Stomach (tissue), 8 donors: ENCODE measurements at regions not wholly inside any gene's neighbourhood (a gene's known extent, or its start where the extent isn't known, plus 50 kb on each side); places are given as distances from the start of the nearest gene placed in this dataset.

ENCODE experiments used
- DNase-seq, 2 donors: peaks; one replicate each; pipeline versions ENCODE4 v3.0.0 to v3.0.0-alpha.2; 2013 to 2019
- H3K27ac ChIP-seq, 5 donors: fragments of 200-600 bp in 4 of 5; sonication (generic) in 4 of 5; one replicate each; pipeline ENCODE4 v1.5.1; 2013 to 2019; ENCODE audit warnings: mild to moderate bottlenecking in 1 of 5, moderate library complexity in 1 of 5
- H3K27me3 ChIP-seq, 3 donors: fragments of 200-600 bp; sonication (generic); one replicate each; pipeline ENCODE4 v1.5.1; 2017 to 2019; ENCODE audit warnings: mixed run types in 1 of 3
- H3K36me3 ChIP-seq, 4 donors: fragments of 200-600 bp; sonication (generic); 1 replicate in 3 of 4; 2 replicates in 1 of 4; pipeline ENCODE4 v1.5.1; 2016 to 2019
- H3K4me1 ChIP-seq, 4 donors: fragments of 200-600 bp; sonication (generic); one replicate each; pipeline ENCODE4 v1.5.1; 2016 to 2019
- H3K4me3 ChIP-seq, 4 donors: fragments of 200-600 bp; sonication (generic) in 3 of 4; one replicate each; pipeline ENCODE4 v1.5.1; 2016 to 2019; ENCODE audit warnings: mild to moderate bottlenecking in 1 of 4
- H3K9me3 ChIP-seq, 4 donors: fragments of 200-600 bp; sonication (generic); one replicate each; pipeline ENCODE4 v1.5.1; 2016 to 2019
- CTCF ChIP-seq, 7 experiments: fragments of 450-650 bp in 4 of 7; fragments of 200-600 bp in 3 of 7; sonication (generic) in 3 of 7; IDR thresholded peaks; one replicate each; pipeline ENCODE4 v1.5.1; 2016 to 2019; ENCODE audit warnings: antibody characterized with exemption in 7 of 7, control low read depth in 2 of 7, mild to moderate bottlenecking in 1 of 7
- EP300 ChIP-seq: sonication (generic); formaldehyde crosslinking; IDR thresholded peaks from one replicate; pipeline ENCODE4 v1.6.1; 2017; ENCODE audit warnings: antibody characterized with exemption
- POLR2A ChIP-seq, 4 donors: fragments of 450-650 bp; IDR thresholded peaks; one replicate each; pipeline ENCODE4 v1.6.1; 2016; ENCODE audit warnings: antibody characterized with exemption in 4 of 4, control low read depth in 2 of 4, mild to moderate bottlenecking in 1 of 4, moderate library complexity in 1 of 4
- POLR2AphosphoS5 ChIP-seq, 3 donors: sonication (generic); formaldehyde crosslinking; IDR thresholded peaks; one replicate each; pipeline ENCODE4 v1.6.1; 2016; ENCODE audit warnings: antibody characterized with exemption in 3 of 3
- WGBS, 5 donors: extraction: QIAGEN DNeasy Blood & Tissue Kit in 3 of 5; methylation state at CpG; one replicate each; pipeline versions ENCODE4 v1.1.5 to v1.1.7; 2013 to 2018; 5-methylcytosine and 5-hydroxymethylcytosine counted together
- intact Hi-C: fragments of 100-400 bp; cut with DNase I; formaldehyde crosslinking; loops from one replicate; pipeline ENCODE4 v1.15.1; 2023; ENCODE audit warnings: low total_unique reads
- donor health status: healthy with polysubstance abuse.
- donor health status: Bipolar disorder and iron deficiency.
- donor health status: healthy.

- H3K9me3 ChIP-seq = no peaks in the 10 kb centered on the region
- H3K4me3 ChIP-seq = no peak overlapping the region
- no peaks in the 10 kb centered on the region for H3K36me3 ChIP-seq
- no peaks in the 10 kb centered on the region for H3K27me3 ChIP-seq
- H3K4me1 ChIP-seq = peaks cover 0 to 7% (median 0%) of the 10 kb centered on the region in 4 donors
- WGBS, 5 donors = 62 to 80% (median 73%) methylated on average over 3 of the region's 3 CpGs
- TF ChIP-seq POLR2AphosphoS5 (IDR thresholded peaks at IDR 0.05) (no peak), POLR2A (IDR thresholded peaks at IDR 0.05) (no peak), CTCF (IDR thresholded peaks at IDR 0.05) (no peak), EP300 (no peak)
- H3K27ac ChIP-seq = no peak overlapping the region
- DNase-seq = no peak
- intact Hi-C loops = no loop called here
Measured at GRCh38 chr3:150306083-150306482, 102.0 kb upstream of the TSC22D2 start.

DNA sequence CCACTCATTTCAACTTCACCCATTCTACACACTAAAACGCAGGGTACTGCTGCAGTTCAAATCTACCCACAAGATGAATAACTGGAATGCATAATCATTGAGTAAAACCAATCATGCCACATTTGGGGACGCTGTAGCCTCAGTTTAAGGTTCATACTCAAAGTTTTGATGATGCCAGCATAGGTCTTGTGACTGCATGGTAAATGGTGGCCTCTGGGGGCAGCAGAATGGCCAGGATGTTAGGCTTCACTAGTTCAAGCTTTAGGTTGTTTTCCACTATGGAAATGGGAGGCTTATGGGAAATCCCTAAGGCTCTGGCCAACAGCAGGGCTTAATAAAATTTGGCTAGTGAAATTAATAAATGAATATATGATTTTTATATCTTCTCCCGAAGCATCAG is 104.3 kb upstream of the TSC22D2 start:
- Histone ChIP-seq H3K27ac (no peak overlapping the region), H3K9me3 (no peaks in the 10 kb centered on the region), H3K4me1 (peaks cover 0 to 7% (median 0%) of the 10 kb centered on the region in 4 donors), H3K27me3 (no peaks in the 10 kb centered on the region), H3K4me3 (no peak overlapping the region), H3K36me3 (no peaks in the 10 kb centered on the region)
- 73 to 88% (median 86%) methylated on average over 3 of the region's 3 CpGs for WGBS, 5 donors
- TF ChIP-seq CTCF (IDR thresholded peaks at IDR 0.05) (peak in 2 of 7 experiments; percentile 4 to 7), POLR2A (IDR thresholded peaks at IDR 0.05) (no peak), EP300 (no peak), POLR2AphosphoS5 (IDR thresholded peaks at IDR 0.05) (no peak)
- no peak for DNase-seq
- intact Hi-C loops = no loop called here

DNA sequence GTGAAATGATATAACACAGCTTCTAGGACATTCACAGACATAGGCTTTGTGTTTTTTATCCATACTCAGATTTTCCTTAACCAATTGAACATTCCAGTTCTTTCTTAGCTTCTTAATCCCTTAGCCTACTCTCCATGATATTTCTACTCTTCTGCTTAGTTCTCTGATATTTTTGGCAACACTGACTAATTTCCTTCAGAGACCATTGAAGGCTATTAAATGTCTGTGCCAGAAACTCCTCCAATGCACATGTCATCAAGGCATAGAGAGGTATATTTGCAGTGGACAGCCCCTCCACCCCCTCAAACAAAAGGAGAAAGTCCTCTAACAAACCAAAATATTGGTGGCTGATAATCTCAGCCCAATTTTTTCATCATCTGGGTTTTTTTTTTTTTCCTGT is 105.9 kb upstream of the TSC22D2 start:
- Histone ChIP-seq H3K4me3 (no peak overlapping the region), H3K9me3 (no peaks in the 10 kb centered on the region), H3K4me1 (no peaks in the 10 kb centered on the region), H3K27ac (peak overlapping the region in 3 of 5 donors; percentile 69 to 70 (median 69)), H3K27me3 (no peaks in the 10 kb centered on the region), H3K36me3 (no peaks in the 10 kb centered on the region)
- intact Hi-C loops = no loop called here
- TF ChIP-seq EP300 (no peak), CTCF (IDR thresholded peaks at IDR 0.05) (no peak), POLR2AphosphoS5 (IDR thresholded peaks at IDR 0.05) (no peak), POLR2A (IDR thresholded peaks at IDR 0.05) (no peak)
- DNase-seq = no peak

DNA sequence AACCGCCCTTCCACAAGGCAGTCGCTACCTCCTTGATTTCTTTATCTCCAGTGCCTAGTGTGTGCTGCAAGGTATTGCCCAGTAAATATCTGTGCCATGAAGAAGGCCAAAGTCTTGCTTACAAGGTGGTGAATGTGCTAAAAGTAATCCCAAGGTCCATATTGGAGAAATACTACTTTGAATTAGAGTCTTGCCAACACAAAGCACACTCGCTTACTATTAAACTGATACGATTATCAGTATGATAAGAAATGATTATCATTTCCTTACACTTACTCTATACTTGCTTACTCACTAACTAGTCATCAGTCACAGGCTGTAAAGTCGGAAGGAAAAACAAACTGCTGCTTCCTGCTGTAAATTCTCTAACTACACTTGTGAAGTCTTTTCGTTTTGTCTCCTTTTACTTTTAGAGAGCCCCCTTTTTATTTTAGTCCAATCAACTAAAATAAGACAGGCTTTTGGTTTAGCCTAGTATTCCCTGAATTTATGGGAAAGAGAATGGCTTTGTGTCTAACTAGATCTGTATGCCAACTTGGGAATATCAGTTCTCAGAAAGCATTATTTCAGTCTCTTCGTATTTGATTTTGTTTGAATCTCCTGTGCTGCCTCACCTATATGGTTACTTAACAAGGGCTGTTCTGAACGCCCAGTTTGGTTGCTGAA is 107.1 kb upstream of the TSC22D2 start:
- Histone ChIP-seq H3K4me1 (peaks cover 0 to 3% (median 0%) of the 10 kb centered on the region in 4 donors), H3K27me3 (no peaks in the 10 kb centered on the region), H3K9me3 (no peaks in the 10 kb centered on the region), H3K4me3 (no peak overlapping the region), H3K27ac (peak overlapping the region; percentile 5 to 70 (median 69)), H3K36me3 (no peaks in the 10 kb centered on the region)
- WGBS, 5 donors = 28 to 46% (median 42%) methylated on average over 8 of the region's 8 CpGs
- DNase-seq = no peak
- intact Hi-C loops = no loop called here
- TF ChIP-seq EP300 (no peak), POLR2AphosphoS5 (IDR thresholded peaks at IDR 0.05) (peak in 1 of 3 donors; percentile 56), POLR2A (IDR thresholded peaks at IDR 0.05) (no peak), CTCF (IDR thresholded peaks at IDR 0.05) (no peak)
